ENCODE measurements at regions not wholly inside any gene's neighbourhood (a gene's known extent, or its start where the extent isn't known, plus 50 kb on each side); places are given as distances from the start of the nearest gene placed in this dataset.
"Not testable (repeated sequence)": the region's sequence is repeated elsewhere in the genome, so short reads cannot be mapped to it uniquely, and the experiment has no call there.

GRCh38 chr1:73701826-73702225, 496.1 kb downstream of the LRRIQ3 start:
- no peak for DNase-seq
- H3K4me1 Mint-ChIP-seq, result no peaks in the 10 kb centered on the region
- no peak overlapping the region for H3K27ac Mint-ChIP-seq
- H3K36me3 Mint-ChIP-seq, result no peaks in the 10 kb centered on the region
- CTCF ChIA-PET, result no interaction called here
- H3K27me3 Mint-ChIP-seq, result no peaks in the 10 kb centered on the region
- no peaks in the 10 kb centered on the region for H3K9me3 Mint-ChIP-seq
- H3K4me3 Mint-ChIP-seq, result no peak overlapping the region

DNA sequence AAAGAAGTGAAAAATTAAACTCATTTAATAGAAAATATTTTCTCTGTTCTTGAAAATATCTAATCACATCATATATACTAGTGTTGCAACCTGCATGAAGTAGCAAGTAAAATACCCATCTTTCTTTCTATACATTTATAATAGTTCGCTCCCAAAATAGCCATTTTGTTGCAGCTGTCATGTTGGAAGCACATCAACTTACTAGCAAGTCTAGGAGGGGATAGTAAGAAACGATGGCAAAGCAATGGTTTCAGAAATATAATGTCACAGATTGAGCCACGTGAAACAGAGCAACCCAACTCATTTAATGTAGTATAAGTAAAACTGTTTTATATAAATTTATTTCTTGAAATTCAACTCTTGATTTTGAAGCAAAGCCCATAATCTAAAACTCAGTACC, 521.8 kb downstream of the LRRIQ3 start:
- CTCF ChIA-PET, result no interaction called here
- no peak for DNase-seq
- H3K27ac Mint-ChIP-seq, result no peak overlapping the region
- no peaks in the 10 kb centered on the region for H3K9me3 Mint-ChIP-seq
- no peaks in the 10 kb centered on the region for H3K27me3 Mint-ChIP-seq
- H3K4me3 Mint-ChIP-seq, result no peak overlapping the region
- no peaks in the 10 kb centered on the region for H3K4me1 Mint-ChIP-seq
- H3K36me3 Mint-ChIP-seq, result no peaks in the 10 kb centered on the region

DNA sequence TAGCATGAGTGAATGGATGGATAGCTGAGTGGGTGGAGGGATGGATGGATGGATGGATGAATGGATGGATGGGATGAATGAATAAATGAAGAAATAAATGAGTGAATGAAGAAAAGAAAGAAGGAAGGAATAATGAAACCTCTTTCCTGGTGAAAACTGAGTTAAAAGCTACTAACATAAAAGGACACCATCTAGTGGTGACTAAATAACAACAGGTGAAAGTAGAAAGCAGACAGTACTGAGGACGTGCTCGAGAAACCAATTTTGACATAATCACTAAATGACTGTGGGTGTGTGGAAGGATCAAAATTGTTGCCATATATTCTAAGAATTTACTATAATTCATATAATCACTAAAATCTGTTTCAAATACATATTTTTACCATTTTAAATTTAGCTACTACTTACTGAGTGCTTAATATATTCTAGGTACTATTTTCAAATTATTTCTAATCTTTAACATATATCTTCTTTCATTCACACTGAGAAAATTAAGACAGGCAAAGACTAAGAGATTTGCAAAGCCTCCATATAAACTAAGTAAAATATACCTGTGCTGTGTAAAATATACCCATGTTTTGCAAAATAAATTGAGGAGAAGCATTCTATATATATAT, 522.9 kb downstream of the LRRIQ3 start:
- Mint-ChIP-seq H3K9me3 (no peaks in the 10 kb centered on the region), H3K27me3 (no peaks in the 10 kb centered on the region), H3K36me3 (no peaks in the 10 kb centered on the region), H3K4me3 (no peak overlapping the region), H3K27ac (no peak overlapping the region), H3K4me1 (no peaks in the 10 kb centered on the region)
- DNase-seq, result no peak
- CTCF ChIA-PET, result interaction anchor here (1.0 to 1.2 kb wide), 2 partner anchors 21 to 41 kb away, joined by 3 read pairs; no protein-coding TSS in a partner anchor

- Mint-ChIP-seq H3K27me3 (no peaks in the 10 kb centered on the region), H3K36me3 (no peaks in the 10 kb centered on the region), H3K4me3 (no peak overlapping the region), H3K9me3 (no peaks in the 10 kb centered on the region), H3K4me1 (no peaks in the 10 kb centered on the region), H3K27ac (no peak overlapping the region)
- DNase-seq, result no peak
- CTCF ChIA-PET, result interaction anchor here (1.0 to 1.2 kb wide), 2 partner anchors 22 to 42 kb away, joined by 3 read pairs; no protein-coding TSS in a partner anchor
Observed at GRCh38 chr1:73673971-73674370, 524.0 kb downstream of the LRRIQ3 start.

DNA sequence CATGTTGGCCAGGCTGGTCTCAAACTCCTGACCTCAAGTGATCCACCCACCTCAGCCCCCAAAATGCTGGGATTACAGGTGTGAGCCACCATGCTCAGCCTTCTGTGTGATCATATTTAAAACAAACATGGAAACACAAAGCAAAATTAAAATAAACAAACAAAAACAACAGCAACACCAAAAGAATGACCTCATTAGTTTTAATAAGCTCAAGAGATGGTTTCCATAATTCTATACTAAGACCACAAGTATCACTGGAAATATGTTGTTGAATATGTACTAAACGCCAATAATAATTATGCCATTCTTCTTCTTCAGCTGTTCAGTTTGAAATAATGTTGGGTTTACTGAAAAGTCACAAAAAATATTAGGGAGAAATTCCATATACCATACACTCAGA, 526.4 kb downstream of the LRRIQ3 start:
- Mint-ChIP-seq H3K36me3 (no peaks in the 10 kb centered on the region), H3K4me1 (no peaks in the 10 kb centered on the region), H3K4me3 (no peak overlapping the region), H3K27me3 (no peaks in the 10 kb centered on the region), H3K9me3 (no peaks in the 10 kb centered on the region), H3K27ac (no peak overlapping the region)
- CTCF ChIA-PET, result no interaction called here
- DNase-seq, result no peak

DNA sequence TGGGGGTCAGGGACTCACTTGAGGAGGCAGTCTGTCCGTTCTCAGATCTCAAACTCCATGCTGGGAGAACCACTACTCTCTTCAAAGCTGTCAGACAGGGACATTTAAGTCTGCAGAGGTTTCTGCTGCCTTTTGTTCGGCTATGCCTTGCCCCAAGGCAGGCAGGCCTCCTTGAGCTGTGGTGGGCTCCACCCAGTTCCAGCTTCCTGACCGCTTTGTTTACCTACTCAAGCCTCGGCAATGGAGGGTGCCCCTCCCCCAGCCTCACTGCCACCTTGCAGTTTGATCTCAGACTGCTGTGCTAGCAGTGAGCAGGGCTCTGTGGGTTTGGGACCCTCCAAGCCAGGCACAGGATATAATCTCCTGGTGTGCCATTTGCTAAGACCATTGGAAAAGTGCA, 530.0 kb downstream of the LRRIQ3 start:
- H3K9me3 Mint-ChIP-seq, H3K4me3 Mint-ChIP-seq, CTCF ChIA-PET, H3K4me1 Mint-ChIP-seq, H3K36me3 Mint-ChIP-seq, H3K27ac Mint-ChIP-seq, H3K27me3 Mint-ChIP-seq, DNase-seq: not testable (repeated sequence)

- Mint-ChIP-seq H3K36me3 (no peaks in the 10 kb centered on the region), H3K27me3 (no peaks in the 10 kb centered on the region), H3K4me1 (no peaks in the 10 kb centered on the region), H3K27ac (no peak overlapping the region), H3K9me3 (peaks cover 3% of the 10 kb centered on the region), H3K4me3 (no peak overlapping the region)
- CTCF ChIA-PET, result no interaction called here
- DNase-seq, result no peak
Observed at GRCh38 chr1:73662526-73662925, 535.5 kb downstream of the LRRIQ3 start.

GRCh38 chr1:73659136-73659535, 538.8 kb downstream of the LRRIQ3 start:
- Mint-ChIP-seq H3K27me3 (no peaks in the 10 kb centered on the region), H3K27ac (no peak overlapping the region), H3K4me1 (no peaks in the 10 kb centered on the region), H3K4me3 (no peak overlapping the region), H3K9me3 (no peaks in the 10 kb centered on the region), H3K36me3 (no peaks in the 10 kb centered on the region)
- DNase-seq, result no peak
- CTCF ChIA-PET, result no interaction called here

DNA sequence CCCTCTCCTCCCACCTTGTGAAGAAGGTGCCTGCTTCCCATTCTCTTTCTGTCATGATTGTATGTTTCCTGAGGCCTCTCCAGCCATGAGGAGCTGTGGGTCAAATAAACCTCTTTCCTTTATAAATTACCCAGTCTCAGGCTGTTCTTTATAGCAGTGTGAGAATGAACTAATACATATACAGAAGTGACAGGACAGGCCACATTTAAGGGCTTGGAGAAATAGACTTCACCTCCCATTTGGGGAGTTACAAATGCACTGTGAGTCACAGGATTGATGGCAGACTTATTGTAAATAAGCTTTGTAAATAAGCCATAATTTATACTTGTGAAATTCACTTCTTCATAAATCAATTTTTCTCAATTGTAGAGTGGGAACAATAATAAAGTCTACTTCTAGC, 543.3 kb downstream of the LRRIQ3 start:
- H3K9me3 Mint-ChIP-seq, result no peaks in the 10 kb centered on the region
- no peak for DNase-seq
- H3K27ac Mint-ChIP-seq, result no peak overlapping the region
- H3K4me3 Mint-ChIP-seq, result no peak overlapping the region
- no peaks in the 10 kb centered on the region for H3K4me1 Mint-ChIP-seq
- H3K27me3 Mint-ChIP-seq, result no peaks in the 10 kb centered on the region
- CTCF ChIA-PET, result no interaction called here
- no peaks in the 10 kb centered on the region for H3K36me3 Mint-ChIP-seq

DNA sequence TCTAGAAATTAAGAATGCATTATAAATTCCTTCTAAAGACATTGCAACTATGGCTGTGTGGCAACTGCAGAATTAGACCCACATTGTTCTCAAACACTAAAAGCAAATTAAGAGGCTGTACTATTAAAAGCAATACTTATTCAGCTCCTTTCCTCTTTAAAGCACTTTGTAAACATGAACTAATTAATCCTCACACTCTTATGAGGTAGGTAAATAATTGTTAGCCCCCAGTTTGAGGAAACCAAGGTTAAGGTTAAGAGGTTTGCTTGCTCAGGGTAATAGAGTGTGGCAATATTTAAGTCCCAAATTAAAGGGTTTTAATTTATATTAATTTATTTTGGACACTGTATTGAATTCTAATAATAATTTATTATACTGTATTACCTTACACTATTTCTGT, 553.8 kb downstream of the LRRIQ3 start:
- Mint-ChIP-seq H3K27me3 (no peaks in the 10 kb centered on the region), H3K27ac (no peak overlapping the region), H3K4me3 (no peak overlapping the region), H3K9me3 (peaks cover 7% of the 10 kb centered on the region), H3K4me1 (no peaks in the 10 kb centered on the region), H3K36me3 (no peaks in the 10 kb centered on the region)
- CTCF ChIA-PET, result no interaction called here
- DNase-seq, result no peak

DNA sequence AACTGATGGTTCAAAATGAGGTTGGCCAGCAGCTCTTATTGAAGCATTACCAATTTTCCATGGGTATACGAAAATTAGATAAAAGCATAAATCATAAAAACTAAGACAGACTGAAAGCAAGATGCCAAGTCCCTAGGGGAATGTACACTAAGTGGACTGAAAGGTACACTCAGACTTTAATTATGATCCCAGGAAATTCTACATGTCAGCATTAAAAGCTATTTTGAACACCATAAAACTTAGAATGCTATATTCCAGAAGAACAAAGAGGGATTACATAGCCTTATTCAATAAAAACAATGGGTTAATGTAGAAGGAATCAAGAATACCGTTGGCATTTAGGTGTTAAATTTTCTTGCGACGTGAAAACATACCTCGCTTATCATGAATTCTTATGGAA, 558.5 kb downstream of the LRRIQ3 start:
- Mint-ChIP-seq H3K36me3 (no peaks in the 10 kb centered on the region), H3K4me1 (no peaks in the 10 kb centered on the region), H3K9me3 (peaks cover 2% of the 10 kb centered on the region), H3K4me3 (no peak overlapping the region), H3K27ac (no peak overlapping the region), H3K27me3 (no peaks in the 10 kb centered on the region)
- DNase-seq, result no peak
- CTCF ChIA-PET, result no interaction called here

DNA sequence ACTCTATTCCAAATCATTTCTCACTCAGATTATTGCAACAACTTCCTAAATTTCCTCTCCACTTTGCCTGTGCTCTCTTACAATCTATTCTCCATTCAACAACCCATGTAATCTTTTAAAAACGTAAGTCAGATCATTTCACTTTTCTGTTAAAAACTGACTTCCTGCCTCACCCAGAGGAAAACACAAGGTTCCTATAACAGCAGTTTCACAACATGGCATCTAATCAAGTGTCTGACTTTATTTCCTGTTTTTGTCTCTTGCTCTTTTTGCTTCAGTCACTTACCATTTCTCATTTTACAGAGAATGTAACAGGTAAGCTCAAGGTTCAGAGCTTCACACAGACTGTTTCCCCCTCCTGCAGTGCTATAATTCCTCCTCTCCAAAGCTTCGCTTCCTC, 560.7 kb downstream of the LRRIQ3 start:
- Mint-ChIP-seq H3K36me3 (no peaks in the 10 kb centered on the region), H3K4me1 (no peaks in the 10 kb centered on the region), H3K9me3 (no peaks in the 10 kb centered on the region), H3K27me3 (no peaks in the 10 kb centered on the region), H3K27ac (no peak overlapping the region), H3K4me3 (no peak overlapping the region)
- CTCF ChIA-PET, result no interaction called here
- DNase-seq, result no peak

GRCh38 chr1:73635021-73635420, 563.0 kb downstream of the LRRIQ3 start:
- no peak for DNase-seq
- H3K9me3 Mint-ChIP-seq, result no peaks in the 10 kb centered on the region
- CTCF ChIA-PET, result no interaction called here
- no peaks in the 10 kb centered on the region for H3K27me3 Mint-ChIP-seq
- no peaks in the 10 kb centered on the region for H3K36me3 Mint-ChIP-seq
- no peak overlapping the region for H3K27ac Mint-ChIP-seq
- H3K4me3 Mint-ChIP-seq, result no peak overlapping the region
- H3K4me1 Mint-ChIP-seq, result no peaks in the 10 kb centered on the region

- CTCF ChIA-PET, result no interaction called here
- no peaks in the 10 kb centered on the region for H3K27me3 Mint-ChIP-seq
- H3K36me3 Mint-ChIP-seq, result no peaks in the 10 kb centered on the region
- H3K4me1 Mint-ChIP-seq, result no peaks in the 10 kb centered on the region
- no peak overlapping the region for H3K4me3 Mint-ChIP-seq
- no peak for DNase-seq
- H3K27ac Mint-ChIP-seq, result no peak overlapping the region
- H3K9me3 Mint-ChIP-seq, result peaks cover 12% of the 10 kb centered on the region
Observed at GRCh38 chr1:73627723-73628122, 570.3 kb downstream of the LRRIQ3 start.

DNA sequence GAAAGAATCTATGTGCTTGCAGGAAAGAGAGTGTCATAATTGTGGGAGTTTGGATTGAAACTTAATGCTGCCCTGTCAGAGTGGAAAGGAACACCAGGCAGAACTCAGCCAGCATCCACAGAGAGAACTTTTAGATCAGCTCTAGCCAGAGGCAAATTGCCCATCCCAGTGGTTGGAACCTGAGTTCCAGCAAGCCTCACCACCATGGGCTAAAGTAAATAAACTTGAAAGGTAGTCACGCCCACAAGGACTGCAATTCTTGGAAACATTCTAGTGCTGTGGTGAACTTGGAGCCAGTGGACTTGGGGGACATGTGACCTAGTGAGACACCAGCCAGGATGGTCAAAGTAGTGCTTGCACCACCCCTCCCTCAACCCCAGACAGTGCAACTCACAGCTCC, 571.6 kb downstream of the LRRIQ3 start:
- CTCF ChIA-PET, result no interaction called here
- Mint-ChIP-seq H3K27ac (no peak overlapping the region), H3K9me3 (peaks cover 12% of the 10 kb centered on the region), H3K4me3 (no peak overlapping the region), H3K27me3 (no peaks in the 10 kb centered on the region), H3K4me1 (no peaks in the 10 kb centered on the region), H3K36me3 (no peaks in the 10 kb centered on the region)
- DNase-seq, result no peak

- Mint-ChIP-seq H3K4me1 (no peaks in the 10 kb centered on the region), H3K36me3 (no peaks in the 10 kb centered on the region), H3K9me3 (peaks cover 8% of the 10 kb centered on the region), H3K27me3 (no peaks in the 10 kb centered on the region), H3K27ac (no peak overlapping the region), H3K4me3 (no peak overlapping the region)
- DNase-seq, result no peak
- CTCF ChIA-PET, result no interaction called here
Observed at GRCh38 chr1:73623946-73624345, 574.0 kb downstream of the LRRIQ3 start.

Data from activated naive CD4-positive, alpha-beta T cell treated with anti-CD3 and anti-CD28 coated beads, Interleukin-2, amount 10 ng/mL, durations not matched to agents 7 days and 5 days (primary cell).